Right atrium auricular region (tissue), 2 donors: ENCODE measurements at regions not wholly inside any gene's neighbourhood (a gene's known extent, or its start where the extent isn't known, plus 50 kb on each side); places are given as distances from the start of the nearest gene placed in this dataset.
A peak's percentile ranks its signal among the peaks of the same experiment; 100 is the strongest.

Experiments
- DNase-seq: peaks from one replicate; pipeline ENCODE4 v3.0.0-alpha.2; 2019; ENCODE audit warnings: low spot score
- H3K27ac ChIP-seq, 2 donors: fragments of 200-600 bp; sonication (generic); 1 replicate in 1 of 2; 2 replicates in 1 of 2; pipeline ENCODE4 v1.5.1; 2016 to 2019
- H3K27me3 ChIP-seq, 2 donors: fragments of 200-600 bp; sonication (generic); one replicate each; pipeline versions ENCODE4 v1.5.1 to v1.6.0; 2017 to 2019
- H3K36me3 ChIP-seq: fragments of 200-600 bp; sonication (generic); one replicate; pipeline ENCODE4 v1.5.1; 2016
- H3K4me1 ChIP-seq, 2 donors: fragments of 200-600 bp; sonication (generic); one replicate each; pipeline versions ENCODE4 v1.5.1 to v1.6.0; 2017 to 2019
- H3K4me3 ChIP-seq, 2 donors: fragments of 200-600 bp; sonication (generic); 1 replicate in 1 of 2; 2 replicates in 1 of 2; pipeline ENCODE4 v1.5.1; 2017 to 2019; ENCODE audit warnings: mild to moderate bottlenecking in 1 of 2, moderate library complexity in 1 of 2
- H3K9me3 ChIP-seq, 2 donors: fragments of 200-600 bp; sonication (generic); one replicate each; pipeline ENCODE4 v1.5.1; 2019
- TF ChIP-seq, protein P1 (sequence below), 2 donors: fragments of 200-600 bp; sonication (generic); IDR thresholded peaks; one replicate each; pipeline ENCODE4 v1.5.1; 2019; ENCODE audit warnings: antibody characterized with exemption in 2 of 2

DNA sequence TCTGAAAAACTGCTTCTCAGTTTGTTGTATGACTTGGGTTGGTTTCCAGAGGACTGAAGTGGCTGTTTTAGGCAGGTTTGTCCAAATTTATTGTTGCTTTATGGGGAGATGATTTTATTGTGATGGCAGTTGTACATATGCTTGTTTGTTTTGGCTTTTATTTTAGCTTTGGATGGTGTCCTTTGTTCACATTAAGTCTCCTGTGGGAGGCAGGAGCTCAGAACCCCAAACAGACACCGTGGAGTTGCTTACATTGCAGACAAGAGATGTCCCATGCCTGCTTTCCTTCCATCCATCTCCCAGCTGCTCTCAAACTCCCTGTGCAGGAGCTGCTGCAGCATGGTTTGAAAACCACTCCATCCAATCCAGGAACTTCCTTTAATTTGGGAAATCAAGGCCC is 414.7 kb downstream of the LPIN1 start:
- Histone ChIP-seq H3K9me3 (peaks cover 0 to 8% of the 10 kb centered on the region in 2 donors), H3K4me3 (no peak overlapping the region), H3K27me3 (no peaks in the 10 kb centered on the region), H3K27ac (no peak overlapping the region), H3K36me3 (no peaks in the 10 kb centered on the region), H3K4me1 (peaks cover 0 to 2% of the 10 kb centered on the region in 2 donors)
- no peak for DNase-seq
- TF ChIP-seq, protein P1, sequence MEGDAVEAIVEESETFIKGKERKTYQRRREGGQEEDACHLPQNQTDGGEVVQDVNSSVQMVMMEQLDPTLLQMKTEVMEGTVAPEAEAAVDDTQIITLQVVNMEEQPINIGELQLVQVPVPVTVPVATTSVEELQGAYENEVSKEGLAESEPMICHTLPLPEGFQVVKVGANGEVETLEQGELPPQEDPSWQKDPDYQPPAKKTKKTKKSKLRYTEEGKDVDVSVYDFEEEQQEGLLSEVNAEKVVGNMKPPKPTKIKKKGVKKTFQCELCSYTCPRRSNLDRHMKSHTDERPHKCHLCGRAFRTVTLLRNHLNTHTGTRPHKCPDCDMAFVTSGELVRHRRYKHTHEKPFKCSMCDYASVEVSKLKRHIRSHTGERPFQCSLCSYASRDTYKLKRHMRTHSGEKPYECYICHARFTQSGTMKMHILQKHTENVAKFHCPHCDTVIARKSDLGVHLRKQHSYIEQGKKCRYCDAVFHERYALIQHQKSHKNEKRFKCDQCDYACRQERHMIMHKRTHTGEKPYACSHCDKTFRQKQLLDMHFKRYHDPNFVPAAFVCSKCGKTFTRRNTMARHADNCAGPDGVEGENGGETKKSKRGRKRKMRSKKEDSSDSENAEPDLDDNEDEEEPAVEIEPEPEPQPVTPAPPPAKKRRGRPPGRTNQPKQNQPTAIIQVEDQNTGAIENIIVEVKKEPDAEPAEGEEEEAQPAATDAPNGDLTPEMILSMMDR (IDR thresholded peaks at IDR 0.05) = no peak

DNA sequence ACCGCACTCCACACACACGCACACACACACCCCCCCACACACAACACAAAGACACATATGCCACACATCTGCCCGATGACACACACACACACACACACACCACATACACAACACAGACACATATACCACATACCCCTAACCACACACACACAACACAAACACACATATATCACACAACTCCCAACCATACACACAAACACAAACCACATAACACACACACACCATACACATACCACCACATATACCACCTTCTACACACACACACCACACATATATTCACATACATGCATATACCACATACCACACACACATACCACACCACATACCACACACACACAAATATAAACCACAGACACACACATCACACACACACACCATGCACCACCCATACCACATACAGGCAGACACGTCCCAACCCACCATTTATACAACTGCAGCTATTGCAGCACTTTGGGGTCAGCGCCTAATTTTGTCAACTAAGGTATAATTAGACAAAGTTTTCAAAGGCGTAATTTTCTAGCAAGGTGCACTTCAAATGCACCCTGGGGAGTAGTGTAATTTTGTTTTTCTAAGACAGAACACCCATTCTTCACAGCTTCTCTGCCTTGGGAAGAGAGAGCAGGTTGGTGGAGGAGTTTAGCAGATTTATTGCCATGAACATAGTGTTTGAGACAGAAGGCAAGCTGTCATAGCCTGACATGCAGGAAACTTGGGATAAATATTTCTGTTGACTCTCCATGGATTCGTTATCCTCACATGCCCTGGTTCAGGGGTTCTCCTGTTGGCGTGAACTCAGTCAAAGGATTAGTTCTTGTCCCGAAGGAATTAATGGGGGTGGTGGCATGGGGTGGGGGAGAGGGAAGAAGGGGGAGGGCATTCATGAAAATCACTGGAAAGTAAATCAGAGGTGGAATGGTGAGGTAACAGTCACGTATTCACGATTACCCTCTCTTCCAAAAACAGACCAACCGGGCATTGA is 416.1 kb downstream of the LPIN1 start:
- no peaks in the 10 kb centered on the region for H3K36me3 ChIP-seq
- no peak overlapping the region for H3K27ac ChIP-seq
- TF ChIP-seq, protein P1 (IDR thresholded peaks at IDR 0.05) = no peak
- no peaks in the 10 kb centered on the region for H3K27me3 ChIP-seq
- no peak overlapping the region for H3K4me3 ChIP-seq
- DNase-seq = no peak
- H3K9me3 ChIP-seq = peaks cover 0 to 8% of the 10 kb centered on the region in 2 donors
- no peaks in the 10 kb centered on the region for H3K4me1 ChIP-seq

DNA sequence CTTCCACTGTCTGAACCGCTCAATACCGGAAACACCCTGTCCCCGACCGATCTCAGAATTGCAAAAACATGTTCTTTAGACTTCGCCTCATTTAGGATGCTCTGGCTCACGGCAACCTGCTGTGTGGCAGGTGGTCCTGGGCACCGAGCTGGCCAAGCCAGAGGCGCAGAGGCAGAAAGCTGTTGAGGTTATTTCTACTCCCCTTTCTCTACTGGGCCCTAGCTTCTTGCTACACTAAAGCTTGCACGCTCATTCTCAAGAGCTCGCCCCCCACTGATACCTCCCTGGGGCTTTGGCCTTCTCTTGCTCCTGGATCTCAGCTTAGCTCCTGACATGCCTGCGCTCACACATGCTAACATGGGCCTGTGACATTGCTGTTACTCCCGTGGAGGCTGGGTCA is 417.4 kb downstream of the LPIN1 start:
- no peak for DNase-seq
- TF ChIP-seq, protein P1 (IDR thresholded peaks at IDR 0.05) = no peak
- Histone ChIP-seq H3K4me1 (peaks cover 0 to 13% of the 10 kb centered on the region in 2 donors), H3K27me3 (no peaks in the 10 kb centered on the region), H3K4me3 (no peak overlapping the region), H3K9me3 (peaks cover 0 to 8% of the 10 kb centered on the region in 2 donors), H3K27ac (no peak overlapping the region), H3K36me3 (no peaks in the 10 kb centered on the region)

DNA sequence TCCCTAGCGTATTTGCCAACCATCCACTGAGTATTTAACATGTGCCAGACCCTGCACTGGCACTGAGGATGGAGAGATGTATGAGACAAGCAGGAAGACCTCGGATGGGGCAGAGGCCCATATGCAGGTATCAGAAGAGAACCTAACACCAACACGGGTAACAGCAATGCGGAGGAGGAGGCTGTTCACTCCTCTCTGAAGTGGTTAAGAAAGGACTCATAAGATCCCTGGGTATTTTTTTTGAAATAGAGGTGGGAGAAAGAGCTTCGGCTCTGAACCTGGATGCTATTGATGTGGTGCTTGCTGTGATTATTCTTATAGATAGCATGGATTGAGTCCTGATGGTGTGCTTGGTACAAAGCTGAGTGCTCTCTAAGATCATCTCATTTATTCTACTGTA is 418.3 kb downstream of the LPIN1 start:
- TF ChIP-seq, protein P1 (IDR thresholded peaks at IDR 0.05) = no peak
- no peaks in the 10 kb centered on the region for H3K27me3 ChIP-seq
- H3K4me3 ChIP-seq = no peak overlapping the region
- no peaks in the 10 kb centered on the region for H3K36me3 ChIP-seq
- peaks cover 0 to 21% of the 10 kb centered on the region in 2 donors for H3K4me1 ChIP-seq
- DNase-seq = no peak
- no peak overlapping the region for H3K27ac ChIP-seq
- H3K9me3 ChIP-seq = peaks cover 0 to 8% of the 10 kb centered on the region in 2 donors

DNA sequence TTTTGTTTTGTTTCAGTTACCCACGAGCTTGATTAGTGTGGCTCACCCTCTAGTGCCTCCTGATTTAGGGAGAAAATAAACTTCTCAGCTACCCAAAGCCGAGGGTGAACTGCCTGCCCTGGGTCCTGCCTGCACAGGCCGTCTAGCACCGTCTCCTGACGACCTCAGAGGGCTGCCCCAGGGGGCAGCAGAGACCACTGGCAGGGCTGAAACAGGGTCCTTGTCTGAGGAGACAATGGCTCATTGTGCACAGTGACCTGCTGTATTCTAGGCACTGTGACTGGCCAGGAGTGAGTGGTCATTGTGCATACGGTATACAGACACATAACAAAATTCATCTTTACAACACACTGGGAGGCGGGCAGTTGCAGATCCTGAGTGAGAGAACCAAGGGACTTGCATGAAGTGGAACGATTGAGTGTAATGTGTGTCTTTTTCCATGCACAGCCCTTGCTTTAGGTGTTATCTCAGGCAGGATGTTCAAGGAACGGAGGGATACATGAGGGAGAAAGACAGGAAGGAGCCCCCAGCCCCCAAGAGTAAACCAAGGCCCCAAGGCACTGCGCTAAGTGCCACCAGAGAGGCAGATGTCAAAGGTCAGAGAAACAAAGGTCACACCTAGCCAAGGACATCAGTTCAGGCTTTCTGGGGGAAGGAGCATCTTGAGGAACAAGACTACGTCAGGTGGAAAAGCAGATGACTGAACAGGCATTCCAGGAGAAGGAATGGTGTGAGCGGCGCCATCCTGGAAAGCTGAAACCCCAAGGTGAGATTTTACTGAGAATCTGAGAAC is 421.3 kb downstream of the LPIN1 start:
- Histone ChIP-seq H3K36me3 (no peaks in the 10 kb centered on the region), H3K4me3 (no peak overlapping the region), H3K4me1 (peaks cover 0 to 29% of the 10 kb centered on the region in 2 donors), H3K27me3 (no peaks in the 10 kb centered on the region), H3K27ac (no peak overlapping the region), H3K9me3 (no peaks in the 10 kb centered on the region)
- no peak for DNase-seq
- TF ChIP-seq, protein P1 (IDR thresholded peaks at IDR 0.05) = peak in 1 of 2 donors; percentile 49
